Fibroblast of skin of scalp (primary cell): ENCODE measurements at regions not wholly inside any gene's neighbourhood (a gene's known extent, or its start where the extent isn't known, plus 50 kb on each side); places are given as distances from the start of the nearest gene placed in this dataset.
"Not testable (repeated sequence)": the region's sequence is repeated elsewhere in the genome, so short reads cannot be mapped to it uniquely, and the experiment has no call there.

Experiments used
- DNase-seq: peaks from one replicate; pipeline ENCODE4 v3.0.0-alpha.2; 2013

DNA sequence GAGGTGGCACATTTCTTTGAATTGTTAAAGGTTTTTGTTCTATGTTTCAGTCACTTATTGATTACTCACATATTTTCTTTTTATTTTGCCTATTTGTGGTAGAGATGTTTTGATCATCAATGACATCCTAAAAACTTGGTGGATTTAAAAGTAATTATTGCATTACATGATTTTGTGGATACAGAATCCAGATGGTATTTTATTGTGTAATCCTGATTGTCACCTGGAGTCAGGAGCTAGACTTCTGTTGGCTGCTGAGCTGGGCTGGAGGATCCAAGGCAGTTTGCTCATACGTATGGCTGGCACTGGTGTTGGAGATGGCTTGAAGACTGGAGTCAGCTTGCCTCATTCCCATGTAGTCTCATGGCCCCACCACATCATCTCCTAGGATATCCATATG lies 1009.6 kb upstream of the PCDH7 start:
- DNase-seq: no peak

DNA sequence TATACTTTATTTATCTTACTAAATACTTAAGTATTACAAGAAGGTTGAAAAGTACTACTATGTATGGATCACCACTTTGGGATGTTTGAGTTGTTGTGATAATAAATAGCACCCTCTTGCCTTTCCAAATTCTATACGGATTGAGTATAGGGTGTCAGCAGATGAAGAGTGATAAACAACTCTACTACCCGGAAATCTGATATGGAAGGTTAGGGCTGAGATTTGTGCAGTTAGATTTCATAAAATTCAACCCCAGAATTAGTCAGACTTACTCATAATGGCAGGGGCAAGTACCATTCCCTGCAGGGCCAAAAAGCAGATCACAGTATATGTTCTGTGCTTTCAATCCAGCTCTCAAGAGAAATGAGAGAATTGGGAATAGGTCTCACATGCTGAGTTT lies 1008.9 kb upstream of the PCDH7 start:
- DNase-seq: peak; percentile 39

DNA sequence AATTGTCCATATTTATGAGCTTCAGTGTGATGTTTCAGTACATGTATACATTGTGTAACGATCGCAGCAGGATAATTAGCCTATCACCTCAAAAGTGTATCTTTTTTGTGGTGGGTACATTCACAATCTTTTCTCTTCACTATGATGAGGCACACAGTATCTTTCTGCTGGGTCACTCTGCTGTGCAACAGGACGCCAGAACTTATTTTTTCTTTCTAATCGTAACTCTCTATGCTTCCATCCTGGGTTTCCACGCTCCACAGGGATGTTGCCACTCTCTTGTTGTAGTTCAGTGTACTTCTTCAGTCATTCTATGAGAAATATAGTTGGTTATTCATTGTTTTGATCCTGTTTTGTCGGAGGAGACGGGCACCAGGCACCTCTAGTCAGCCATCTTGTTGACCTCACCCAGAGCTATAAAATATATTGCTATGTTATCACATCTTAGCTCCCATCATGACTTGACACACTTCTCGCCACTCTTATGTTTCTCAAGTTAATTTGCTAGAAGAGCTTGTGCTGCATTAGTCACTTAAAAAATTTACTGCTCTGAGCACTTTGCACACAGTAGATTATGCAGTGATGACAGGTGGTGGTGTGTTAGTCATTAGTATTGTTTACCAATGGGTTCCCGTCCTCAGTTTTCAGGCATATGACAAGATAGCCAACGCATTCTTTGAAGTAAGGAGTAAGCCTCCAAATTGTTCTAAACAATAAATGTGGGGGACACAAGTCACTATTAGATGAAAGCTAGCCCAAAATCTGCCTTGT lies 1002.7 kb upstream of the PCDH7 start:
- peak; percentile 10 for DNase-seq

DNA sequence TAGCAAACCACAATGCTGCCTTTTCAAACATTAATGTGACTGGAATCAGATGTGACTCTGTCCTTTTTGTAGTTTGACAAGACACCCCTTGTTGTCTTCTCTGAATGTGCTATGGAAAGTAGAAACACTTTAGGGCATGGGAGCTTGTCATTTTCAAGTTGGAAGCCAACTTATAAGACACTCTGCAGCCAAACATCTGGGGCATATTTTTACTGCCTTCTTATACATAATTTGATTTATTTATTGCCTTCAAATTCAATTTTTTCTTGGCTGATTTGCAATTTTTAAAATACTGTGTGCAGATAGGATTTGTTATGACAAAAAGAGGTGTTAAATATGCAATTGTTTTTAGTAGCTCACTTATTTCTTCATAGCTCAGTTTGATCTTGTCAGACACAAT lies 1002.0 kb upstream of the PCDH7 start:
- no peak for DNase-seq

DNA sequence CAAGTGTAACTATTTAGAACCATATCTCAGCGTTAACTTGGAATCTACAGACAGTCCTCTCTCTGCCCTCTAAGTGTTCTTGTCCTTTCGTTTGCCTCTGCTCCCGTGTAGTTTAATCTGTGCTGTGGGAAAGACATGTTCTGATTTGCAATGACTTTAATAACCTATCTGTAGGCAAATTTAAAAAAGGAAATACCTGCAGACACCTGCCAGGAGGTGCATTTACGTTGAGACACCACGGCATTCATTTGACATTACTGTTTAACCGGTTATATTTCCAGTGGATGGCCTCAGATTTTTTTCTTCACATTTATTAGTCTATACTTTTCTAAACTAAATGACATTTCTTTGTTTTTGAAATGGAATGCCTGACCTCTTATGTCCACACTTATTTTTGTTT lies 997.9 kb upstream of the PCDH7 start:
- DNase-seq: no peak

DNA sequence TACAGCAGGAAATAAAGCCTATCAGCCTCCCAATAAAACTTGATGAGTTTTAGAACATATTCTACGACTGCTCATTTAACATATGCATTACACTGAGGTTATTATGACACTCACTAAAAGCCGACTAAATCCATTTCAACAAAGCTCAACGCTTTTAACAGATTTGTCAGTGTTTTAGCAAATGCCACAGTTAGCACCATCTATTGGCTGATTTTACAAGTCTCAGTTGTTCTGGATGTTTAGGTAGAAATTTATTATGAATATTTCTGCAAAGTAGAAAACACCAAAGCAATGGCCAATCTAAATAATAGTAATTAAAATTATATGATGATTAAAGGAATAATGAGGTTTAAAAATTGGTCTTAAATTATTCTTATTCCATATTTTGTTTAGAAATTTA lies 993.2 kb upstream of the PCDH7 start:
- DNase-seq: no peak

DNA sequence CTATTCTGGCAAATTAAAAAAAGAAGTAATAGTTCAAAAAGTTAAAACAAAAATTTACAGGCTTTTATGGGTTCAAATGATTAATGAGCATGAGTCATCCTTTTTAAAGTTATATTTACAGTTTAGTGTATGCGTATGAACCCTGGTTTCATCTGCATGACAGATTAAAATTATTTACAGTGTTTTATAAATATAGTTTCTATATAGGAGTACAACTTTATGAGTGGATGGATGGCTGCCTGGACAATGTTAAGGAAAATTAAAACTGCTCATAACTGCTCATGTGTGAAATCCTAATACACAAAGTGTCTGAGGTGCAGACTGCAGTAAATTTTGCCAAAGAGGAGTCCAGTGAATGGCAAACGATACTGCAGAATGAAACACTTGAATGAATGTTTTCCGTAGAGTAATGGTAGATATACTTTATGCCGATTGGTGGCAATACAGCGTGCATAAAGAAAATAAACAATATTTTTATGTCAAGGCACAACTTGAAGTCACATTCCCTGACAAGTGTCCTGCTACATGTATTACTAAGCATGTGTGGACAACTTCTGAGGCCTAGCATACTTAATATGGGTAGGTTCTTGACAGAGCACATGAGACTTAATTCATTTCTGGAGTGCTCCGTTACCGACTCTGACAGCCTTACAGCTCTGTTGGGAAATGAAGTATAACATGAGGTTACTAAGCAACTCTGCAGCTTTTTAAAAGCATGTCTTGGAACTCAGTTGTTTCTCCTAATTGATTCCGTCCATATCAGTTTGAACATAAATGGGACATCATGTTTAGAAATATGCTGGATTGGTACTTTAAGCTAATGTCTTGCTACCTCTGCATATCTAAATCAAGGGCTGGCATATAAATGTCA lies 985.6 kb upstream of the PCDH7 start:
- no peak for DNase-seq

DNA sequence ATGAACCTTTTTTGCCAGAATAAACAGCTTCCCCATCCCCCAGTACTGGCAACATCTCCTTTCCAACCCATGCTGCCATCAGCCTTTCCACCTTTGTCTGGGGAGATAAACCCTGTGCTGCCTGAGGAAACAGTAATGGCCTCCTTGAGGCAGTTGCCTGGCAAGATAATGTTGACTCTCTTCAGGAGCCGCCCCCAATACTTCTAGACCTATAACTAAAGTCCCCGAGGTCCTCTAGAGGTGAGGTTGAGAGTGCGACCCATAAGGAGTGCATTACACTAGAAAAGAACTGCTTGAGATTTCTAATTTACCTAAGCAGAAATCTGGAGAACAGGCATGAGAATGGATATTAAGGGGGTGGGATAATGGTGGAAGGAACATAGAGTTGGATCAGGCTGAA lies 963.2 kb upstream of the PCDH7 start:
- no peak for DNase-seq

DNA sequence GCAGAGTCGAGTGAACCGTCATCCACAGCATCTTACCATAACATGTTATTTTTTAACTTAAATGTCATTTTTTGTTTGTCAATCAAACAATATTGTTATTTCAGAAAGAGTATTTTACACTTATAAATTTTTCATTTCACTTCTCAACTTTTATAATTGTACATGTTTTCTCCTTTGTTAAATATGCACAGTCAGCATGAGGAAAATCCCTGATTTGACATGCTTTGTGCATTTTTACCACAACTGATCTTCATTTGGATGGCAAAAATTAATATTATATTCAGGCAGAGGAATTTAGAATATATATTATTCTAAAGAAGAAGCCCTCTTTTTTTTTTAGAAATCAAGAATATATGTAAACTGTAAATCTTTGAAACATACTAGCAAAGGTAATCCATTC lies 958.0 kb upstream of the PCDH7 start:
- no peak for DNase-seq

DNA sequence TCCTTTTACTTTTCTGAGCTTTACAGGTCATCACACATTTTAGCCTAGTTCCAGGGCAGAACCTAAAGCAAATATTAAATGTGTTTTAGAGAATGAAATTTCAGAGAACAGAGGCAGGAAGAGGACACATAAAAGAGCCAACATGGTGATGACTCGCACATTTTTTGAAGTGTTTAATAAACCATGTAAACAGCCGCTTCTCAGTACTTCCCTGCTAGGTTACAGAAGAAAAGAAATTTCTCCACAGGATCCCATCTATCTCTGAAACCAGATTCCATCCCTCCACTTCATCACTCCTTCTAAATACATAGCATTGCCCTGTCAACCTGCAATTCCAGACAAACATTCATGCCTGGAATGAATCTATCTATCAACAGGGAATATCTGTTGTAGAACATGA lies 949.5 kb upstream of the PCDH7 start:
- no peak for DNase-seq

DNA sequence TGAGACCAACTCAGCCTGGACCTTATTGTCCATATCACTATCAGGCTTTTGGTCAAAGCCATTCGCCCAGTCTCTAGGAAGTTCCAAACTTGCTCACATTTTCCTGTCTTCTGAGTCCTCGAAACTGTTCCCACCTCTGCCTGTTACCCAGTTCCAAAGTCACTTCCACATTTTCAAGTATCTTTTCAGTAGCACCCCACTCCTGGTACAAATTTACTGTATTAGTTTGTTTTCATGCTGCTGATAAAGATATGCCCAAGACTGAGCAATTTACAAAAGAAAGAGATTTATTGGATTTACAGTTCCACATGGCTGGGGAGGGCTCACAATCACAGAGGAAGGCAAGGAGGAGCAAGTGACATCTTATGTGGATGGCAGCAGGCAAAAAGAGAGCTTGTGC lies 932.0 kb upstream of the PCDH7 start:
- DNase-seq: not testable (repeated sequence)

DNA sequence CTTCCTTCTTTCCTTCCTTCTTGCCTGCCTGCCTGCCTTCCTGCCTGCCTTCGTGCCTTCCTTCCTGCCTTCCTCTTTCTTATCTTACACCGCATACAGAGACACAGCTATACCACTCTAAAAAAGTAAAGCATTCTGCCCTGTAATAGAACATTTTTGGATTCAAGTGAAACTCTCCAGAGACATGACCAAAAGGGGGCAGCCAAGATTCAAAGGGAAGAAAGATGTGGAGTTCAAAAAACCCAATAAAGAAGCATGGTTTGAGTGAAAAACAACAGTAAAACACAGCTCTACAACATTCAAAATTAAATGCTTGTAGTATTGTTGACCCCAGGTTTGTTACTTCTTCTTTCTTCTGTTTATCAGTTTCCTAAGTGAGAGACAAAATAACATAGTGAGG lies 914.9 kb upstream of the PCDH7 start:
- DNase-seq: no peak

DNA sequence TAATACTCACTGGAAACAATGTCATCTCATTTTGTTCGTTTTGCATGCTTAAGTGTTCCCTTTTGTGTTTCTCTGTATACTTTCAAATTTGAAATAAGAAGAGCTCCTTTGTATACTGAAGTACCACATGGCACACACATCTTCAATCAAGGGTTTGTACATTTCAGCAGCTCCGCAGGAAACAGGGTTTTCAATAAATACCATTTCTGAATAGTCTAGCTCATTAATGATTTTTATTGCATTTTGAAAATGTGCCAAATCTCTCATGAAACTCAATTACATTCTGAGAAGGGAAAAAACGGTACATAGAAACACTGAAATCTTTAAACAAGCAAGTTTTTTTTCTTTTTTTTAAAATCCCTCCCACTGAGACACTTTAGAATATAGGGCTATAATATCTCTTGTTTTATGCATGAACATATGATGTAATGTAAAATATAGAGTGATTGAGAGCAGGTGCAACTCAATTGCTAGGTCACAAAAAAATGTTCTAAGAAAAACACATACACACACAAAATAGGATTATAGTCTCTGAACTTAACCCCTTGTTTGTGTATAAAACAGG lies 914.2 kb upstream of the PCDH7 start:
- DNase-seq: no peak

DNA sequence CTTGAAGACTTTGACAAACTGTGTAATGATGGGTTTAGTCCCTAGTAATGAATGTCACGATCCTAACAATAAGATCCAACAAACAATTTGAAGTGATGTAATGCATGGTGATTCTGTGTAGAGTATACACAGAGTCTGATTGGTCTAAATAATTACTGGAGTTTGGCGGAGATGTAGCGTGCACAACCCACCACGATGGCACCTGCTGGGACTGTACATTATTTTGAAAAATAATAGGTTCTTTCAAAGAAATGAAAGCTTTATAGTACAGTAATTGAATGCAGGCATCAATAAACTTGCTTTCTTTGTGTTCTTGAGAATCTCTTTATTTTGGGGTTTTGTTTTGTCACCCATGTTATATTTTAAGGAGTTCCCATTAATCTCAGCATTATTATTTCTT lies 902.2 kb upstream of the PCDH7 start:
- DNase-seq: no peak

DNA sequence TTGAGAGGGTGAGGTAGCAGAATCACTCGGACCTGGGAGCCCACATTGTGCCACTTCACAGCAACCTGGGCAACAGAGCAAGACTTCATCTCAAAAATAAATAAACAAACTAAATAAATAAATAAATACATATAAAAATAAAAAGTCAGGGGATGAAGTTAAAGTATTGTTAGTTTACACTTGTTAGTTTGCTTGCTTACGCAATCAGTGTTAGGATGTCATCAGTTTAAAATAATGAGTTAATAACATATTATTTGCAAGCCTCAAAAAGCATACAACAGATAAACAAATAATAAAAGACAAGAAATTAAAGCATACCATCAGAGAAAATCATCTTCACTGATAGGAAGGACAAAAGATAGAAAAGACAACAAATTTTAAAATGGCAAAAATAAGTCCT lies 891.1 kb upstream of the PCDH7 start:
- no peak for DNase-seq

DNA sequence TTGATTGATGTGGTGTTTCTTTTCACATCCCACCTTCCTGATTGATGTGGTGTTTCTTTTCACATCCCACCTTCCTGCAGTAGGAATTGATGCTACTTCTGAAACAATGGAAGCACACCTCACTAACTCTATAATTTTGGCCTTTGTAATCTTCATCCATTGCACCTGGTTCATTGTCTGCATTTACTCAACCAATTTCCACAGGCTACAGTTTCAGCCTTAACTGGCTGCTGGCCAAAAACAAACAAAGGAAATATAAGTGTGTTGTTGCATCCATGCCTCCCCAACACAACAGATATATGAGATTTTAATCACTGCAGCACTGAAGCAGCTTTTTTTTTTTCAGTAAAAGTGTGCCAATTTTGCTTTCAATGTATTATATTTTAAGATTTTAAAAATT lies 867.6 kb upstream of the PCDH7 start:
- no peak for DNase-seq

DNA sequence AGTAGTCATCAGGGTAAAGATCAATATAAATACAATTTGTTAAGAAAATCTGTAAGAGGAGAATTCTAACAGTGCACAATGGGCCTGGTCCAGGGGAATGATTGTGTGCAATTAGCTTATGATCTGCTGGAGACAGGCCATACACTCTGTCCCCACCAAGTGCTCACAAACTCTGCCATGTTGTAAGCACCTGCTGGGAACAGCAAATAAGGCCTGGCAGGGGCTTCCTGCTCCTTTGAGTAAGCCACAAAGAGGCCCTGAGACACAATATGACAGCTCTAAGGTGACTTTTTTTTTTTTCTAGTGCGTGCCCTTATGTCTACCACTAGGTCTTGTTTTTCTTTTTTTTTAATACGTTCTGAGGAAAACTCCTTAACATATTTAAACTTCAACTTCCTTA lies 866.3 kb upstream of the PCDH7 start:
- DNase-seq: no peak

DNA sequence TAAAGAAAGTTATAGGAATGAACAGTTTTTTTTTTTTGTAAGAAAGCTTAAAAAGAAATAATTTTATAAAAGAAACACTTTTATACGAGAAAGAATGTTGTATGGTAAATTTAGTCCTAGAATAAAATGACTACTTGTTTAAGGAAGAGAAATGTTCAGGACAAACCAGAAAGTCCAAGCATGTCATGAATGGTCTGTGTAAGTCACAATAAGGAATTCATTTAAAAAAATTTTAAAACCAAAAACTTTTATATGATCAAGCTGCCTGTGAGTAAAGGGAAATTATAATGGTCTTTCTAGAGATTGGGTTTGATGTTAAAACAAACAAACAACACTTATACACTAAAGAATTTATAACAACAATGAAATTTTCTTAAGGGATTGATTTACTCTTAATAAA lies 858.9 kb upstream of the PCDH7 start:
- no peak for DNase-seq

DNA sequence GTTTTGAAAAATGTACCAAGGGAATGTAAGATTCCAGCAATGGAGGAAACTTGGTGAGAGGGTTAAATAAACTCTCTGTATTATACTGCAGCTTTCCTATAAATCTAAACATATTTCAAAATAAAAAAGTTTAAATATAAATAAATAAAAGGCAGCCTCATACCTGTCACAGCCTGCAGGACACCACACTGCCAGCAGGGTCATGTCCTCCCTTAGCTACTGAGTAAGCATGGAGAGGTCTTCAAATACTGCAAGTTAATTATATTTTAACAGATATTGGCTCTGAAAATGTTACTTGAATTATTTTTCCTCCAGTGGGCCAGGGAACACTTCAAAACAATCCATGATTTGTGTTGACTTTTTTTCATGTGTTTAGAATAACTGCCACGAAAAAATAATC lies 852.8 kb upstream of the PCDH7 start:
- no peak for DNase-seq

DNA sequence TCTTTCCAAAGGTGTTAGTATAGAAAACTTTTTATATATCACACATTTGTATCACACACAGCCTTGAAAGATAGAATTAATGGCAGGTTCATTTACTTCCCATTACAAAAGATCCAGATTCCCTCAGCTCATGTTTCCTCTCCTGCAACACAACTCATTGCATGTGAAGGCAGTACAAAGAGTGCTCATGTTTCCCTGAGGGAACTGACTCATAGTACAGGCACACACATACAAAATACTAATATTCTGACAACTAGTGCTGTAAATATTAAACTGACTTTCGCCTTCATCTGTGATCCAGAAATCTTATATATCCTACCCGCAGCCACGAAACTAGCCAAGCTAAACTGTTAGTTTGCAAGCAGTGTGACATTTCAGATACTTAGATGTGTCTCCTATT lies 819.8 kb upstream of the PCDH7 start:
- DNase-seq: no peak

DNA sequence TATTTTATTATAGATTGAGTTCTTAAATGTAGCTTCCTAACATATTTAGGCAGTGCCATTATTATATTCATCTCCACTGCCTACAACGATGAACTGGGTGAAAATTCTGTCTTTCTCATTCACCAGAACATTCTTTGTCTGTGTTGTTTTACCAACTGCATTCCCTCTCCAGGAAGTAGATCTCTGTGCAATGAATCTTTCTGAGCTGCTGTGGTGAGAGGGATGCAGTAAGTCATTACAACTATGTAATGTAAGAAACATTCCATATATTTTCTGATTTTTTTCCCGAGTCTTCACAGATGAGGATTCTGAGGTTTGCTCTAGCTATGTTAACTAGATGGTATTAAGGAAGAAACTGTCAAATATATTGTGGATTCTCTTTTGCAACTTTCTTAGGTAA lies 811.9 kb upstream of the PCDH7 start:
- DNase-seq: peak; percentile 0

DNA sequence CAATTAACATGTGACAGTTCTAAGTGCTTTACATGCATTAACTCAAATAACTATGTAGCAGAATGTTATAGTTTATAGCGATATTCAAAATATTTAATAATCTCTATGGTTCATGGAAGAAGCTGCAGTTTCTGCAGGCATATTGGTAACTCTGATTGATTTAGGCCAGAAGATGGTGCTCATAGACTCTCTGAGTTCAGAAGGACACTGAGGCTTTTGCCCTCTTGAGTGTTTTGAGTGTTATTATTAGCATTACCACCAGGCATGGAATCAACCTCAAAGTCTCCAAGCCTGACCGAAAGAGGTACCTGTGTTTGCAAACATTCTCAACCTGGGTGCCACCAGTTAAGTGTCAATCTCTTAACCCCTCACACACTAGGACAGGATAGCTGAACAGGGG lies 792.3 kb upstream of the PCDH7 start:
- DNase-seq: no peak

DNA sequence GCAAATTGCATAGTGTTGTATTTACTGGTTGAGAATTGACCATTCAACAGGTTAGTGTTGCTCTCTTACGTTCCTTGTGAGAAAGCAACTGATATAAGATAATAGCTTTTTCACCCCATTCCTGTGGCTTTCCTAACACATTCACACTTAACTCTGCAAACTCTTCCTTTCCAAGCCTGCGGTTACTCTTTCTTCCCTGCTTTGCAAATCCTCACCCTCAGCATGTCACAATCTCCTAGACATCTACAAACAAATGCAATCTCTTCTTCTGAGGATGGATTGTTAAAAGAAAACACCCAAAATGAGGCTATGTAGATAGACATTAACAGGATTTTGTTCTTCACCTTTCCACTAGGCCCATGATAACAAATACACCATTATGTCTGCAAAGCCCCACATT lies 771.7 kb upstream of the PCDH7 start:
- no peak for DNase-seq

DNA sequence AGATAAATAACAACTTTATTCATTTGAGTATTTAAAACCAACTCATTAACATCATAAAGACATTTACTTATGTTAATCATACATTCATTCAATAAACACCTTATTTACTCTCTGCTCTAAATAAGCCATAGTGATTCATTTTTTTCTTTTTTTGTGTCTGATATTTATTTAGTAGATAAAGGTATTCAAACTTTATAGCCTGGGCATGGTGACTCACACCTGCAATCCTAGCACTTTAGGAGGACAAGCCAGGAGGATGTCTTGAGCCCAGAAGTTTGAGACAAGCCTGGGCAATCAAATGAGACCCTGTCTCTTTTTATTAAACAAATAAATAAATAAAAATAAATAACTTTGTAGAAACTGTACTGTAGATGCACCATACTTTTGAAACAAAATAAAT lies 771.3 kb upstream of the PCDH7 start:
- DNase-seq: no peak
